ENCODE measurements at regions not wholly inside any gene's neighbourhood (a gene's known extent, or its start where the extent isn't known, plus 50 kb on each side); places are given as distances from the start of the nearest gene placed in this dataset.

DNA sequence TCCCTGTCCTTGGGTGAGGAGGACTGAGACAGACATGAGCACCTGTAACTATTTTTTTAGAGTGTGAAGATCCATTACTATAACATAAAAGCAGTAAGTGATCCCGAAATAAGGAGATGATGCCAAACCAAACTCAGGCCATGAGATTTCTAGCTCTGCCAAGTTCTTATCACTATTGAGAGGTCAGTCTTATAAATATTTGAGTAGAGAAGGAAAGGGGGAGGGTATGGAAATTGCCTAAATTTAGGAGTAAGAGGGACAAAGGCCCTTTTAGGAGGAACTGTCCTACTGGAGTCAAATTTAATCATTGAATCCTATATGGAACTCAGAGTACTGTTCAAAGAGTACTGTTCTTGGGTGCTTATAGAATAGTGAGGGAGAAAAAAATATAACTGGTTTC is 326.9 kb upstream of the NAALADL2 start:
- H3K36me3 Mint-ChIP-seq (ENCODE audit: unreplicated experiment): no peaks in the 10 kb centered on the region
- no peaks in the 10 kb centered on the region for H3K27me3 Mint-ChIP-seq (ENCODE audit: unreplicated experiment)
- H3K27ac Mint-ChIP-seq (ENCODE audit: unreplicated experiment): no peak overlapping the region
- no peak for DNase-seq (ENCODE audit: extremely low spot score, unreplicated experiment)
- TF ChIP-seq, protein P1, sequence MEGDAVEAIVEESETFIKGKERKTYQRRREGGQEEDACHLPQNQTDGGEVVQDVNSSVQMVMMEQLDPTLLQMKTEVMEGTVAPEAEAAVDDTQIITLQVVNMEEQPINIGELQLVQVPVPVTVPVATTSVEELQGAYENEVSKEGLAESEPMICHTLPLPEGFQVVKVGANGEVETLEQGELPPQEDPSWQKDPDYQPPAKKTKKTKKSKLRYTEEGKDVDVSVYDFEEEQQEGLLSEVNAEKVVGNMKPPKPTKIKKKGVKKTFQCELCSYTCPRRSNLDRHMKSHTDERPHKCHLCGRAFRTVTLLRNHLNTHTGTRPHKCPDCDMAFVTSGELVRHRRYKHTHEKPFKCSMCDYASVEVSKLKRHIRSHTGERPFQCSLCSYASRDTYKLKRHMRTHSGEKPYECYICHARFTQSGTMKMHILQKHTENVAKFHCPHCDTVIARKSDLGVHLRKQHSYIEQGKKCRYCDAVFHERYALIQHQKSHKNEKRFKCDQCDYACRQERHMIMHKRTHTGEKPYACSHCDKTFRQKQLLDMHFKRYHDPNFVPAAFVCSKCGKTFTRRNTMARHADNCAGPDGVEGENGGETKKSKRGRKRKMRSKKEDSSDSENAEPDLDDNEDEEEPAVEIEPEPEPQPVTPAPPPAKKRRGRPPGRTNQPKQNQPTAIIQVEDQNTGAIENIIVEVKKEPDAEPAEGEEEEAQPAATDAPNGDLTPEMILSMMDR (IDR thresholded peaks at IDR 0.05): no peak
- H3K4me1 Mint-ChIP-seq (ENCODE audit: unreplicated experiment): peaks cover 13% of the 10 kb centered on the region
- no peak overlapping the region for H3K4me3 Mint-ChIP-seq (ENCODE audit: unreplicated experiment)
- no peaks in the 10 kb centered on the region for H3K9me3 Mint-ChIP-seq (ENCODE audit: unreplicated experiment)

DNA sequence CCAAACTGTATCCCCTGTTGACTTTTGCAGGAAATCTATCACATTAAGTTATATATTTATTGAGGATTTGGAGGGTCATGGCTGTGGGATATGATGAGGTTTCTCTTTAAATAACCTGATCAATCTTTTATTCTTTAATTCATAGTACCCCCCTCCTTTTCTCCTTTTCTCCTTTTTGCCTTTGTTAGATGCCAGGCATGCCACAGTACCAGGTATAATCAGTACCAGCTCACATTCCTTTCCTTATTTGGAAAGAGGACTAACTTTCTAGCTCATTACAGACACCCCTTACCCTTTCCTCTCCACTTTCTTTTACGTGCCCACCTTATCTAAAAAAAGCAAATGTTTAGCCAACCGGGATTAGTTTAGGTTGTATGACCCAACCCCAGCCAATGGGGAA is 326.4 kb upstream of the NAALADL2 start:
- TF ChIP-seq, protein P1 (IDR thresholded peaks at IDR 0.05): no peak
- no peaks in the 10 kb centered on the region for H3K36me3 Mint-ChIP-seq (ENCODE audit: unreplicated experiment)
- peaks cover 13% of the 10 kb centered on the region for H3K4me1 Mint-ChIP-seq (ENCODE audit: unreplicated experiment)
- H3K4me3 Mint-ChIP-seq (ENCODE audit: unreplicated experiment): no peak overlapping the region
- no peaks in the 10 kb centered on the region for H3K27me3 Mint-ChIP-seq (ENCODE audit: unreplicated experiment)
- no peak overlapping the region for H3K27ac Mint-ChIP-seq (ENCODE audit: unreplicated experiment)
- no peak for DNase-seq (ENCODE audit: extremely low spot score, unreplicated experiment)
- no peaks in the 10 kb centered on the region for H3K9me3 Mint-ChIP-seq (ENCODE audit: unreplicated experiment)

DNA sequence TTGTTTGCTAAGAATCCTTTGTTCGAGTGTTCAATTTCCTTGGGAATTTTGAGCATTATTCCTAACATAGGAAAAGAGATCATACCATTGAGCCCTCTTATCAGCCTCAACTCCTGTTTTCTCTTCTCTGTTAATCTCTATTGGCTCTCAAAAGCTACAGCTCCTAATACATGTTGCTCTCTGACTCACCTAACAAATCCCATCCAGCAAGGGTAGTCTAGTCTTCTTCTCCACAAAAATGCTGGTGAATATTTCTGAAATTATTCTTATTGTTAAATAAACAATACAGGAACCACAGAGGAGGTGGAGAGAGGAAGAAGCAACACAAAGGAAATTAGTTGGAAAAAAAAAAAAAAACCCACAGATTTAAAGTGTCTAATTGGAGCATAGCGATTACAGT is 325.8 kb upstream of the NAALADL2 start:
- H3K4me1 Mint-ChIP-seq (ENCODE audit: unreplicated experiment): peaks cover 15% of the 10 kb centered on the region
- H3K27me3 Mint-ChIP-seq (ENCODE audit: unreplicated experiment): no peaks in the 10 kb centered on the region
- H3K27ac Mint-ChIP-seq (ENCODE audit: unreplicated experiment): no peak overlapping the region
- no peak for DNase-seq (ENCODE audit: extremely low spot score, unreplicated experiment)
- no peaks in the 10 kb centered on the region for H3K36me3 Mint-ChIP-seq (ENCODE audit: unreplicated experiment)
- TF ChIP-seq, protein P1 (IDR thresholded peaks at IDR 0.05): no peak
- no peak overlapping the region for H3K4me3 Mint-ChIP-seq (ENCODE audit: unreplicated experiment)
- no peaks in the 10 kb centered on the region for H3K9me3 Mint-ChIP-seq (ENCODE audit: unreplicated experiment)

DNA sequence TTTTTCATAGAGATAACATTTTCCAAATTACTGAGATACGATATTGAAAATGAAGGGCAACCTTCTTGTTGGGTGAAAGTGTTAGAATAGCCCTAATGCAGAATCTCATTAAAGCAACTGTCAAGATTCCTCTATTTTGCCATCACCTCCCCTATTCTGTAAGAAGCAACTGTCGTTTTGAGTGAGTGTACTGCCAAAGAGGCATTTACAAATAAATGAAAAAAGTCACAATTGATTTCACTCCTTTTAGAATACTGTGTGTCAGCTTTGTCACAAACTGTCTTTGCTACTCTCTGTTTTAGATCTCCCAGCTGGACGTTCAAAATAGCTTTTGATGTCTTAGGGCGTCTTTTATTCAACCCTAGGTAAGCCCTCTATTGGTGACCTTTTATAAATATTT is 322.8 kb upstream of the NAALADL2 start:
- TF ChIP-seq, protein P1 (IDR thresholded peaks at IDR 0.05): no peak
- H3K27ac Mint-ChIP-seq (ENCODE audit: unreplicated experiment): no peak overlapping the region
- peaks cover 15% of the 10 kb centered on the region for H3K4me1 Mint-ChIP-seq (ENCODE audit: unreplicated experiment)
- H3K4me3 Mint-ChIP-seq (ENCODE audit: unreplicated experiment): no peak overlapping the region
- no peaks in the 10 kb centered on the region for H3K36me3 Mint-ChIP-seq (ENCODE audit: unreplicated experiment)
- H3K9me3 Mint-ChIP-seq (ENCODE audit: unreplicated experiment): no peaks in the 10 kb centered on the region
- no peaks in the 10 kb centered on the region for H3K27me3 Mint-ChIP-seq (ENCODE audit: unreplicated experiment)
- DNase-seq (ENCODE audit: extremely low spot score, unreplicated experiment): no peak

DNA sequence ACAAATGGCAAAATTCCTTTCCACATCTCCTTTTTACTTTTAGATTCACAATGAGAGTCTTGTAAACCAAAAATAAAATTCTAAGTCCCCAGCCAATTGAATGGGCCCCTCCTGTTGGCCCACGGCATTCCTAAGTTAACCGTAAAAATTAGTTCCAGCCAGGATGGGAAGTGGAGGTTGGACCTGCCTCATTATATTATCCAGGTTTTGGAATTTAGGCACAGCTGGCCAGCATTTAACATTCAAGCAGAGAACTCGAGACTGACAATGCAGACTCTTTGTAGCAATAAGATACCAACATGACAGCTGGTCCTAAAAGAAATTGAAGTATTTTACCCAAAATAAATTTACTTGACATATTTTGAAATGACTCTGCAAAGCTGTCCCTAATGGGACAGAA is 321.0 kb upstream of the NAALADL2 start:
- TF ChIP-seq, protein P1 (IDR thresholded peaks at IDR 0.05): no peak
- Mint-ChIP-seq H3K4me3 (ENCODE audit: unreplicated experiment) (no peak overlapping the region), H3K36me3 (ENCODE audit: unreplicated experiment) (no peaks in the 10 kb centered on the region), H3K9me3 (ENCODE audit: unreplicated experiment) (no peaks in the 10 kb centered on the region), H3K27ac (ENCODE audit: unreplicated experiment) (no peak overlapping the region), H3K4me1 (ENCODE audit: unreplicated experiment) (peaks cover 9% of the 10 kb centered on the region), H3K27me3 (ENCODE audit: unreplicated experiment) (no peaks in the 10 kb centered on the region)
- no peak for DNase-seq (ENCODE audit: extremely low spot score, unreplicated experiment)
